ACC112 (cell line): ENCODE measurements at regions not wholly inside any gene's neighbourhood (a gene's known extent, or its start where the extent isn't known, plus 50 kb on each side); places are given as distances from the start of the nearest gene placed in this dataset.
"Not testable (repeated sequence)": the region's sequence is repeated elsewhere in the genome, so short reads cannot be mapped to it uniquely, and the experiment has no call there.

Experiments used
- H2AFZ ChIP-seq: fragments of 200-600 bp; sonication (generic); one replicate; pipeline ENCODE4 v1.6.0; 2017; ENCODE audit warnings: antibody characterized with exemption, low read length; ENCODE audit not compliant: unreplicated experiment
- H3K27ac ChIP-seq: fragments of 200-600 bp; sonication (generic); 2 replicates; pipeline ENCODE4 v1.5.1; 2014; ENCODE audit warnings: low read depth, mild to moderate bottlenecking, antibody characterized with exemption, low read length, moderate library complexity
- H3K27me3 ChIP-seq: fragments of 200-600 bp; sonication (generic); 2 replicates; pipeline ENCODE4 v1.6.1; 2014; ENCODE audit warnings: mild to moderate bottlenecking, antibody characterized with exemption, low read length, moderate library complexity, mixed read lengths; ENCODE audit not compliant: insufficient read depth
- H3K36me3 ChIP-seq: fragments of 200-600 bp; sonication (generic); 2 replicates; pipeline ENCODE4 v1.6.1; 2016; ENCODE audit warnings: mild to moderate bottlenecking, antibody characterized with exemption, low read length, moderate library complexity, mixed read lengths; ENCODE audit not compliant: insufficient read depth
- H3K4me1 ChIP-seq: fragments of 200-600 bp; sonication (generic); one replicate; pipeline ENCODE4 v1.6.1; 2016; ENCODE audit warnings: low read length, mixed read lengths; ENCODE audit not compliant: insufficient read depth, unreplicated experiment, control insufficient read depth
- H3K4me3 ChIP-seq: fragments of 200-600 bp; sonication (generic); 2 replicates; pipeline ENCODE4 v1.5.1; 2014; ENCODE audit warnings: mild to moderate bottlenecking, low read depth, low read length
- H3K79me2 ChIP-seq: fragments of 200-600 bp; sonication (generic); one replicate; pipeline ENCODE4 v1.6.0; 2016; ENCODE audit warnings: low read length; ENCODE audit not compliant: control insufficient read depth, unreplicated experiment, insufficient read depth

- H3K4me1 ChIP-seq, H3K36me3 ChIP-seq, H3K79me2 ChIP-seq, H3K27ac ChIP-seq, H3K27me3 ChIP-seq, H3K4me3 ChIP-seq, H2AFZ ChIP-seq: not testable (repeated sequence)
Measured at GRCh38 chr2:110357616-110358015, 115.0 kb downstream of the LIMS4 start.

DNA sequence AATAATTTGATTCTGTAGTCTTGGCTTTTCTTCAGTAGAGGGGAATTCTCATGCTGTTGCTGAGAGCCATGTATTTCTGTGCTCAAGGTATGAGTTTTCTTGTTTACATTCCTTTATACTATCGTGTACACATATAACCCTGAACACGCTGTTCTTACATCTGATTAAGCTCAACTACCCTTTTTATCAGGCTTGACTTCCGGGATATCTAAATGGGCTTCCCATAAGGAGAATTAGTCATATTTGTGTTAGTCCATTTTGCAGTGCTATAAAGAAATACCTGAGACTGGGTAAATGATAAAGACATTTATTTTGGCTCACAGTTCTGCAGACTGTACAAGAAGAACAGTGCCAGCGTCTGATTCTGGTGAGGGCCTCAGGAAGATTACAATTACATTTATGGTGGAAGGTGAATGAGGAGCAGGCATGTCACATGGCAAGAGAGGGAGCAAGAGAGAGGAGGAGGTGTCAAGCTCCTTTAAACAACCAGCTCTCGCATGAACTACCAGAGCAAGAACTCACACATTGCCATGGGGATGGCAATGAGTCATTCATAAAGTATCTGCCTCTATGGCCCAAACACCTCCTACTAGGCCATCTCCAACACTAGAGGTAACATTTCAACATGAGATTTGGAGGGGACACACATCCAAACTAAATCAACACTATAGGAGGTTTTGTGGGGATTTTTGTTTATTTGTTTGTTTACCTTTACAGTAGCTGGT lies 118.2 kb downstream of the LIMS4 start:
- H3K79me2 ChIP-seq, H3K36me3 ChIP-seq, H3K27me3 ChIP-seq, H2AFZ ChIP-seq, H3K4me3 ChIP-seq, H3K4me1 ChIP-seq: not testable (repeated sequence)
- H3K27ac ChIP-seq = peak overlapping the region; percentile 32; the same call in 1 of the 2 replicates

- H3K27me3 ChIP-seq, H3K79me2 ChIP-seq, H2AFZ ChIP-seq, H3K4me3 ChIP-seq, H3K4me1 ChIP-seq, H3K36me3 ChIP-seq, H3K27ac ChIP-seq: not testable (repeated sequence)
Measured at GRCh38 chr2:110350718-110351117, 121.9 kb downstream of the LIMS4 start.

DNA sequence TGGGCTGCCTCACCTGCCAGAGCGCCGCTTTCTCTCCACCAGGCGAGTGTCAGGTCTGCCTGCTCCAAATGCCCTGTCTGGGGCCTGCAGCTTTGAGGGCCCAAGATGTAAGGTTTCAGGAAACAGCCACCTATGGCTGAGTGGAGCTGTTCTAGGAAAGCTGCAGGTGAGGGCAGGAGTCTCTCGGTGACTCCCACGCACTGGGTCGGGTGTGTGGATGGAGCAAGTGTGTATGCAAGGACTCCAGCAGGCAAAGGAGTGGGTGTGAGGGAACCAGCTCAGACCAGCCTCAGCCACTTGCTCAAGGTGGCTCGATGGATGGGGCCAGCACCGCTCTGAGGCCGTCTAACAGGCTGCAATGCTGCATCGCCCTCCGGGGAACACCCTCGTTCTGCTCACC lies 123.7 kb downstream of the LIMS4 start:
- not testable (repeated sequence) for H3K79me2 ChIP-seq, H2AFZ ChIP-seq, H3K27ac ChIP-seq, H3K27me3 ChIP-seq, H3K36me3 ChIP-seq, H3K4me3 ChIP-seq, H3K4me1 ChIP-seq

DNA sequence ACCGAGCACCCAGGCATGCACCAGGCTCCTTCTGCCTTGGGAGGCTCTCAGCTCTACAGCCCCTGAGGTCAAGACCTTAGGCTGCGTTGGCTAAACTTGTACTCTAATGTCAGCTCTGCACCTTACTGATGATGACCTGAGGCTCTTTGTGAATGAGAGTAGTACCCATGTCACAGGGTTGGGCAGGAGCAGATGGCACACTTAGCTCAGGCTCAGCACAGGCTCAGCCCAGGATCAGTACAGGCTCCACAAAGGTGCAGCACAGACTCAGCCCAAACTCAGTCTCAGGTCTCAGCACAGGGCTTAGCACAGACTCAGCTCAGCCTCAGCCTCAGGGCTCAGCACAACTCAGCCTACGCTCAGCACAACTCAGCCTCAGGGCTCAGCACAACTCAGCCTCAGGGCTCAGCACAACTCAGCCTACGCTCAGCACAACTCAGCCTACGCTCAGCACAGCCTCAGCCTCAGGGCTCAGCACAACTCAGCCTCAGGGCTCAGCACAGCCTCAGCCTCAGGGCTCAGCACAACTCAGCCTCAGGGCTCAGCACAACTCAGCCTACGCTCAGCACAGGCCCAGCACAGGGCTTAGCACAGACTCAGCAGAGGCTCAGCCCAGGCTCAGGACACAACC lies 128.1 kb downstream of the LIMS4 start:
- H2AFZ ChIP-seq, H3K79me2 ChIP-seq, H3K4me1 ChIP-seq, H3K36me3 ChIP-seq, H3K27me3 ChIP-seq, H3K27ac ChIP-seq, H3K4me3 ChIP-seq: not testable (repeated sequence)

DNA sequence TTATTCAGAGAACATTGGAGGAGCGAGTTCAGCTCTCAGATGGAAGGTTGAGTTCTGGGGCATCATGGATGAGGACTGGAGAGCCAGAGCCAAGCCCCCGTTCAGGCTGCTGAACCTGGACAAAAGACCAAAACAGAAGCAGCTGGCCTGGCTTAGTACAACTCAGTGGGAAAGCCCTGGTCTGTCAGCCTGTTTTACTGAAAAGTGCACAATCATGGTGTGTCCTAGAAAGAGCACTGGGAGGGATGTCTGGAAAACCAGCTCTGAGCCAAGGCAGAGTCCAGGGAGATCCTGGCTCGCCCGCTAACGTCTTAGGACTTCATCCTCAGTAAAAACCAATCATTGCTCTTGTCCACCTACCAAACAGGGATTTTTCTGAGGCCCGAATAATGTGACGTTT lies 129.7 kb upstream of the MTLN start:
- not testable (repeated sequence) for H3K4me3 ChIP-seq, H3K4me1 ChIP-seq, H3K79me2 ChIP-seq, H3K27ac ChIP-seq, H3K27me3 ChIP-seq, H2AFZ ChIP-seq, H3K36me3 ChIP-seq

DNA sequence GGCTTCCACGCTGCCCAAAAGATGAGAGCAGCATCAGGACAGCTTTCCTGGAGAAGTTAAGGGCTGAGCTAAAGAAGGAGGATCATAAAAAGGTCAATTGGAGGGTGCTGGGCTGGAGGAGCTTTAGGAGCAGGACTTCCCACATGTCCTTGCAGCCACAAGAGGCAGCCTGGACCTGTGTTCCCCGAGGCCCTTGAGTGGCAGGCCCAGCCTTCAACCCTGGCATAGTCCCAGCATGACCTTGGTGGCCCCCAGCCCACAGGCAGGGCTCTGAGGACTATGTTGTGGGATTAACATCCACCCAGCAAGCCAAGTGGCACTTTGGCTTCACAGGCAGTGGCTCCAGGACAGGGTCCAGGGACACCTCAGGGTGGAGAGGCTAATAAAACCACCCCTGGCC lies 126.8 kb upstream of the MTLN start:
- not testable (repeated sequence) for H3K4me3 ChIP-seq, H3K36me3 ChIP-seq, H3K4me1 ChIP-seq, H2AFZ ChIP-seq, H3K27ac ChIP-seq, H3K27me3 ChIP-seq, H3K79me2 ChIP-seq

DNA sequence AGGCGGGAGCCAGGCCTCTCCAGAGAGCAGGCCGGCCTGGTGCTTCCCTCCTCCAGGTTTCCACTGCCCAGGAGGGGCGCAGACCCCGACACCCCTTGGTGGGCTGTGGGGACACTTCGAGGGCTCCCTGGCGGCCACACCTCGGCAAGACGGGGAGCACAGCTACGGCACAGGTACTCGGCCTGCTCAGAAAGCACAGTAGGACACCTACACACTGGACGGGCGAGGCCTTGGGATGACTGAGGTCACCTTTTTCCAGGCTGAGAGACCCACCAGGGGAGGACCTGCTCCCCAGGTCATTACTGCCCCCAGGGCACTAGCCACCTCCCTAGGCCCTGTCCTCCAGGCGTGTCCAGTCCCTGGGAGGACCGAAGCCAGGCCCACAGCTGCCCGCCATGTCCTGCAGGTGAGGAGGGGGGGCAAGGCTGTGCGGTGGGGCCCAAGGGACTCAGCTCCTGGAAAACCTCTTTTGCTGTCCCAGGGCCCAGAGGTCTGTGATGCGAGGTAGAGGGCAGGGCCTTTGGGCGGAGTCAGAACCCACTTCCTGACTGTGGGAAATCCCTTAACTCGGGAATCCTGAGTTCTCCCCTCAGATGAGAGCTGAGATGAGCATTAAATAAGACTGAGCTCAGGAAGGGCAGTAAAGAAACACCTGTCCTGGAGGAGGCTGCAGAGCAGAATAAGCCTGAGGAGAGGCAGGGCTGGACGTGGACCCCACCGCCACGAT lies 126.1 kb upstream of the MTLN start:
- not testable (repeated sequence) for H3K27ac ChIP-seq, H3K4me3 ChIP-seq, H3K79me2 ChIP-seq, H2AFZ ChIP-seq, H3K27me3 ChIP-seq, H3K4me1 ChIP-seq, H3K36me3 ChIP-seq

DNA sequence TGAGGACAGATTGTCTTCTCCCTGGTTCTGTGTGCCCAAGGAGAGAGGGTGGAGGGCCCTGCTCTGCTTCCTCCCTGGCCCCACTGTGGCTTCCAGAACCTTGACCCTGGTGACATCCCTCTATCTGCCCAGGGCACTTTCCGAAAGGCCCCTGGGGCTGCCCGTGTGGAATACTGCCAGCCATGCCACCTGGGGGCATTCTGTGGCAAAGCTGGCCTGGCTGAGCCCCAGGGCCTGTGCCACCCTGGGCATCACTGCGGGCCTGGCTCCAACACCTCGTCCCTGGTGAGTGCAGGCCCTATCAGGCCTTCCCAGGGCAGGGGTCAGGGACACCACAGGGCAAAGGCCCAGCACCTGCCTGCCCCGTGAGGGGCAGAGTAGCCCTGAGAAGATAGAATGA lies 123.7 kb upstream of the MTLN start:
- H3K79me2 ChIP-seq, H3K27me3 ChIP-seq, H3K4me1 ChIP-seq, H2AFZ ChIP-seq, H3K27ac ChIP-seq, H3K36me3 ChIP-seq, H3K4me3 ChIP-seq: not testable (repeated sequence)

DNA sequence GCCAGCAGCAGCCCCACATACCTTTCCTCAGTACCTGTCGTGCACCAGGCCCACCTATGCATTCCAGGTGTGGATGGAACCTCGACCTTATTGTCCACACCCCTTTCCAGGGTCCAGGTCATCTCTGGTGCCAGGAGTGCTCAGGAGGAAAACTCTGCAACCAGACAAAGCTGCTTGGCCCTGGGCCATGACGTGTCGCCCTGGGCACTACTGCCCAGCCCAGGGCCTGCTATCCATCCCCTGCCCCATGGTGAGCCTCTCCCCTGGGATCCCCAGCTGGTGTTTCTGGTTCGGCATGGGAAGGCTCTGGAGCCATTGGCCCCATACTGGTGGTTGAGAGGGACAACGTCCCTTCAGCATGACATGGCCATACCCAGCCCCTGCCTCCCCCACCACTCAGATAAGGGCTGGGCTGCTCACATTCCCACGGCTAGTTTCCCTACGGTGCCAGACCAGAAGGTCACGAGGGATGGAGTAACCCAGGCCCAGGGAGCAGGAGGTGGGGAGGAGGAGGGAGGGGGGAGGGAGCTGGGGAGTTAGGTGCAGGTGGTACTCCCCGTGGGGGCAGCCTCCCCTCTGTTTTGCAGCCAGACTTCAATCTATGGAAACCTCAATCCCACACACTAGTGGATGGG lies 123.2 kb upstream of the MTLN start:
- not testable (repeated sequence) for H3K27me3 ChIP-seq, H3K36me3 ChIP-seq

More for the DNA sequence above, 123.2 kb upstream of the MTLN start:
- not testable (repeated sequence) for H3K27ac ChIP-seq, H2AFZ ChIP-seq, H3K79me2 ChIP-seq, H3K4me1 ChIP-seq, H3K4me3 ChIP-seq
